ENCODE measurements at regions not wholly inside any gene's neighbourhood (a gene's known extent, or its start where the extent isn't known, plus 50 kb on each side); places are given as distances from the start of the nearest gene placed in this dataset.

DNA sequence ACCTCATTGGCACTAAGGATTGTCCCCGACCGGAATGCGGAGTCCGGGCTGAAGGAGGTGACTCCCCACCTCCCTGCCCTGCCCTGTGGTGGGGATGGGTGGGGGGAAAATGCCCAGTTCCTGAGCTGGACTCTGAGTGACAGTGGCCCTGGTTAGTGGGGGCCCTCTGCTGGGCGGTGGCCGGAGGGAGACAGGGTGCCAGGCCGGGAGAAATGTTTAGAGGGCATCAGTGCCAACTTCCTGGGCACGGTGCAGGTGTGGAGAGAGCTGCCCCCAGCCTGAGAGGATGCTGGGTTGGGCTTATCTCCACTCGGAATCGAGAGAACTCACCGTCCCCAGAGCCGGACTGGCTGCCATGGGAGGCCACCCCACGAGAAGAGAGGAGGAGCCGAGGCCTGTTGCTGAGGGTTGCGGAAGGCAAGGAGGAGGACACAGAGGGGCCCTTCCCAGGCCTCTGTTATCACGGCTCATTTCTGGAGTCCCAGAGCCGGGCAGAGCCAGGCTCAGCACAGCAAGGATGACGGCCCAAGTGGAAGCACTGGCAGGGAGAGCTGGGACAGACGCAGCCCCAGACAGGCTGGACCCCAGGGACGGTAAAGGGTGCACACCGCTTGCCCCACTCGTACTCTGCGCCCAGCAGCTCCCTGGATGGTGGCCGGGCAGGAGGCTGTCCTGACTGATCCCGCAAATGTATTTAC is 156.7 kb downstream of the KIF26A start:
- TF ChIP-seq, protein P1, sequence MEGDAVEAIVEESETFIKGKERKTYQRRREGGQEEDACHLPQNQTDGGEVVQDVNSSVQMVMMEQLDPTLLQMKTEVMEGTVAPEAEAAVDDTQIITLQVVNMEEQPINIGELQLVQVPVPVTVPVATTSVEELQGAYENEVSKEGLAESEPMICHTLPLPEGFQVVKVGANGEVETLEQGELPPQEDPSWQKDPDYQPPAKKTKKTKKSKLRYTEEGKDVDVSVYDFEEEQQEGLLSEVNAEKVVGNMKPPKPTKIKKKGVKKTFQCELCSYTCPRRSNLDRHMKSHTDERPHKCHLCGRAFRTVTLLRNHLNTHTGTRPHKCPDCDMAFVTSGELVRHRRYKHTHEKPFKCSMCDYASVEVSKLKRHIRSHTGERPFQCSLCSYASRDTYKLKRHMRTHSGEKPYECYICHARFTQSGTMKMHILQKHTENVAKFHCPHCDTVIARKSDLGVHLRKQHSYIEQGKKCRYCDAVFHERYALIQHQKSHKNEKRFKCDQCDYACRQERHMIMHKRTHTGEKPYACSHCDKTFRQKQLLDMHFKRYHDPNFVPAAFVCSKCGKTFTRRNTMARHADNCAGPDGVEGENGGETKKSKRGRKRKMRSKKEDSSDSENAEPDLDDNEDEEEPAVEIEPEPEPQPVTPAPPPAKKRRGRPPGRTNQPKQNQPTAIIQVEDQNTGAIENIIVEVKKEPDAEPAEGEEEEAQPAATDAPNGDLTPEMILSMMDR (IDR thresholded peaks at IDR 0.05), result no peak
- H3K27me3 Mint-ChIP-seq (ENCODE audit: low read depth, poor library complexity), result peaks cover 32% of the 10 kb centered on the region
- H3K36me3 Mint-ChIP-seq (ENCODE audit: low read depth), result no peaks in the 10 kb centered on the region
- H3K27ac Mint-ChIP-seq, result no peak overlapping the region
- no peak for DNase-seq
- no peaks in the 10 kb centered on the region for H3K9me3 Mint-ChIP-seq
- H3K4me3 Mint-ChIP-seq, result no peak overlapping the region
- peaks cover 46% of the 10 kb centered on the region for H3K4me1 Mint-ChIP-seq

DNA sequence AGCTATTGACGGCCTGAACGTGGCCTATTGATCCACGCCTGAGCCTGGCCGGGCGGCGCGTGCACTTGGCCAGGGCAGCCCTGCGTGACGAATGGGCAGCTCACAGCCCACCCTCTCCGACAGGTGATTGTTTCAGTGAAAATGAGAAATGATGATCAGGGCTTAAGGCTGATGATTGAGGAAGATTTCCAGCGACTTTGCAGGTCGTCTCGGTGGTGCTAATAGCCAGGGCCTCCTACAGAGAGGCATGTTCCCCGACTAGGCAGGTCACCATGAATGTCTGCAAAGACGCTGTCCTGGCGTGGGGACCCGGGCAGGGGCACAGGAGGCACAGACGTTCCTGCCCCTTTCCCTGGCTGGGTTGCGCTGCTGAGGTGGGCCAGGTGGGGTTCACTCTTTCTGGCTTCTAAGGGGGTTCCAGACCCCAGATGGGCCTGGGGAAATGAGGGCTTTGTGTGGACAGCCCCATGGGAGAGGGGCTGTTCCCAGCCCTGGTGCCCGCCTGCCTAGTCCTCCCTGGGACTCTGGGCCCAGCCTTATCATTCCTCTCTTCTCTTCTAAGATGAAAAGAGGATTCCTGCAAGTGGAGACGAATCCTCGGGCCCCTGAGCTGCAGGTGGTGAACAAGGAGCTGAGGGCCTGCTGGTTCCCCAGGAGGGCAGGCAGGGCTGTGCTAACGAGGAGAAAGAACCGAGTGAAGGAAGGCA is 157.4 kb downstream of the KIF26A start:
- H3K4me3 Mint-ChIP-seq, result no peak overlapping the region
- peaks cover 28% of the 10 kb centered on the region for H3K27me3 Mint-ChIP-seq (ENCODE audit: low read depth, poor library complexity)
- H3K9me3 Mint-ChIP-seq, result no peaks in the 10 kb centered on the region
- H3K27ac Mint-ChIP-seq, result no peak overlapping the region
- no peak for DNase-seq
- H3K36me3 Mint-ChIP-seq (ENCODE audit: low read depth), result no peaks in the 10 kb centered on the region
- TF ChIP-seq, protein P1 (IDR thresholded peaks at IDR 0.05), result no peak
- peaks cover 41% of the 10 kb centered on the region for H3K4me1 Mint-ChIP-seq

DNA sequence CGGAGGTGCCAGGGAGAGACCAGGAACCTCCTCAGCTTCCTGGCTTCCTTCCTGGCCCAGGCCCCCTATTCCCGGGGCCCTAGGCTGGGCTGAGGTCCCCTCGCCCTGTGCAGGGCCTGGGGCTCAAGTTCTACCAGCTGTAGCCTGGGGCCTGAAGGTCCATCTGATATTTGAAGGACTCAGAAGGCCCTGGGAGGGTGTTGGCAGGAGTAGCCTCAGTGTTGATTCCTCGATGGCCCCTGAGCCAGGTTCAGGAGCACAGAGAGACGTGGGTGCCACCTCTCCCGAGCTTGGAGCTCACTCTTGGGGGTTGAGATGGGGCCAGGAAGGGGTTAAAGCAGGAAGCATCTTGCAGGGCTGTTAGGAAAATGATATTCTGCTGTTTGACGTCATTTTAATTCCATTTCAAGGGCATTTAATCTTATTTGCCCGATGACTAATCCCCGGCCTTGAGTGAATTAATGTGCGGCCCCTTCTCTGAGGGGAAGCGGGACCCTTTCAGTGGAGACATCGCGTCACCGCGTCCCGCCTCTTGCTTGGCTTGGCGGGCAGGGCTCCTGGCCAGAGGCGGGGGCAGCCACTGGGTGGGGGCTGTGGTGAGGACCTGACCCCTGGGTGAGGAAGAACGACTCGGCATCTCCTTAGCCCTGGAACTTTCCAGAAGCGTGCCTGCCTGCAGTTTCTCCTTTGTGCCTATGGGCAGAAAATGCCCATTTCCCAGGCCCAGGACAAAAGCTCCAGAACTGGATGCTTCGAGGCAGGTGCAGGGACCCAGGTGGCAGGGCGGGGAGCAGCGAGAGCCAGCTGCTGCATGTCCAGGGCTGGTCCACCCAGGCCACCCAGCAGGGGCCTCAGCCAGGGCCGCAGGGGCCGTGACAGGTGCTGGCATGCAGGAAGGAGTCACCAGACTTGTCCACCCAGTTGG is 158.3 kb downstream of the KIF26A start:
- no peak overlapping the region for H3K27ac Mint-ChIP-seq
- no peak overlapping the region for H3K4me3 Mint-ChIP-seq
- no peak for DNase-seq
- peaks cover 5% of the 10 kb centered on the region for H3K9me3 Mint-ChIP-seq
- TF ChIP-seq, protein P1 (IDR thresholded peaks at IDR 0.05), result no peak
- peaks cover 34% of the 10 kb centered on the region for H3K4me1 Mint-ChIP-seq
- H3K36me3 Mint-ChIP-seq (ENCODE audit: low read depth), result no peaks in the 10 kb centered on the region
- H3K27me3 Mint-ChIP-seq (ENCODE audit: low read depth, poor library complexity), result peaks cover 22% of the 10 kb centered on the region

DNA sequence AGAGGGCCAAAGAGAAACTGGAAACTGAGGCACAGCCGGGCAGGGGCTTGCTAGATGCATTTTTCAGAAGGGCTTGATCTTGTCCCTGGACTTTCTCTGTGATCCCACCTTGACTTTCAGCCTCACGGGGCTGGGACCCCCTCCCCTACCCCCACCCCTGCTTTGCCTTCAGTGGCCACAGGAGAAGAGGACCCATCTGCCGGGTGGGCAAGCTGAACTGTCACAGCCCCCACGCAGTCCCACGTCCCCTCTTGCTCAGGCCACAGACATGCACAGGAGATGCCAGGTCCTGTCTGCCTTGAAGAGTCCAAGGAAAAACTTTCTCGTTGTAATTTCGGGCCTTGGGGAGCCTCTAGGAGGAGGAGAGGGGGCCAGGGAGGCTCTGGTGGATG is 158.9 kb downstream of the KIF26A start:
- Mint-ChIP-seq H3K36me3 (ENCODE audit: low read depth) (no peaks in the 10 kb centered on the region), H3K27me3 (ENCODE audit: low read depth, poor library complexity) (peaks cover 22% of the 10 kb centered on the region), H3K4me3 (no peak overlapping the region), H3K27ac (no peak overlapping the region), H3K9me3 (peaks cover 5% of the 10 kb centered on the region), H3K4me1 (peaks cover 30% of the 10 kb centered on the region)
- DNase-seq, result no peak
- TF ChIP-seq, protein P1 (IDR thresholded peaks at IDR 0.05), result no peak

DNA sequence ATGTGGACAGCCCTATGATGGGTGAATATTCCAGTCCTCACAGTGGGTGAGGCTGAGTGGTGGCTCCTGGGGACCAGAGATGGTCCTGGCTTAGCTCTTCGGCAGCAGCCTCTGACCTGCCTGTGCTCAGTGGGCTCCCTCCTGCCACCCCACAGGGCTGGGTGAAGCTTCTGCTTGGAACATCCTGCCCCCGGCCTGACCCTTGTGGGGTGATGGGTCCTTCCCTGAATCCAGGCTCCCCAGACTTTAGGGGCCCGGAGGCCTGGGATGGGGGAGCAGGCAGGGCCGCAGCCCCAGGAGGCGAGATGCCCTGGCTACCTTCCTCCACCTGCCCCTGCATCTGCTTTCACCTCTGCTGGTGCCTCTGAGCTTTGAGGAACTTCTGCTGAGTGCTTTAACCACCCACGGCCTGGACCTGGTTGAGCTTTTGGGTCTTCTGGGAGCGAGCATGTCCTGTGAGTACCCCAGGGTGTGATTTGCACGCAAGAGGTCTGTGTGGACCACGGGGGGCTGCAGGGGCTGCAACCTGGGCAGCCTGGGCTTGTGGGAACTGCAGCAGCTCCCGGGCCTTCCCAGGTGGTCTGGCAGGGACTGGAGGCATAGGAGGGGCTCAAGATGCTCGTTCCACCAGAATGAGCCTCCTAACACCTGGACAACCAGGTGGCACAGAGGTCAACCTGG is 159.5 kb downstream of the KIF26A start:
- no peak overlapping the region for H3K4me3 Mint-ChIP-seq
- no peak for DNase-seq
- no peak overlapping the region for H3K27ac Mint-ChIP-seq
- TF ChIP-seq, protein P1 (IDR thresholded peaks at IDR 0.05), result no peak
- peaks cover 5% of the 10 kb centered on the region for H3K9me3 Mint-ChIP-seq
- H3K4me1 Mint-ChIP-seq, result peaks cover 24% of the 10 kb centered on the region
- H3K27me3 Mint-ChIP-seq (ENCODE audit: low read depth, poor library complexity), result peaks cover 22% of the 10 kb centered on the region
- H3K36me3 Mint-ChIP-seq (ENCODE audit: low read depth), result no peaks in the 10 kb centered on the region
